HEK293 (cell line): ENCODE measurements at regions not wholly inside any gene's neighbourhood (a gene's known extent, or its start where the extent isn't known, plus 50 kb on each side); places are given as distances from the start of the nearest gene placed in this dataset.

Experiments
- MYNN ChIP-seq: fragments of 450-650 bp; formaldehyde crosslinking; IDR thresholded peaks from 2 replicates; pipeline ENCODE4 v1.5.1; 2016; ENCODE audit warnings: missing biosample characterization, missing genetic modification characterization, borderline replicate concordance
- ZIC2 ChIP-seq: fragments of 450-650 bp; formaldehyde crosslinking; IDR thresholded peaks from 2 replicates; pipeline ENCODE4 v1.5.1; 2016; ENCODE audit warnings: missing biosample characterization, missing genetic modification characterization
- ZNF121 ChIP-seq: fragments of 450-650 bp; formaldehyde crosslinking; IDR thresholded peaks from 2 replicates; pipeline ENCODE4 v1.5.1; 2016; ENCODE audit warnings: missing biosample characterization, missing genetic modification characterization
- ZNF175 ChIP-seq: fragments of 450-650 bp; formaldehyde crosslinking; IDR thresholded peaks from 2 replicates; pipeline ENCODE4 v1.5.1; 2016; ENCODE audit warnings: missing biosample characterization, missing genetic modification characterization
- ZNF792 ChIP-seq: fragments of 450-650 bp; formaldehyde crosslinking; IDR thresholded peaks from 2 replicates; pipeline ENCODE4 v1.5.1; 2016; ENCODE audit warnings: missing biosample characterization, missing genetic modification characterization
- TF ChIP-seq, protein P1 (sequence below): fragments of 450-650 bp; formaldehyde crosslinking; IDR thresholded peaks from 2 replicates; pipeline ENCODE4 v1.5.1; 2016; ENCODE audit warnings: missing biosample characterization, missing genetic modification characterization

DNA sequence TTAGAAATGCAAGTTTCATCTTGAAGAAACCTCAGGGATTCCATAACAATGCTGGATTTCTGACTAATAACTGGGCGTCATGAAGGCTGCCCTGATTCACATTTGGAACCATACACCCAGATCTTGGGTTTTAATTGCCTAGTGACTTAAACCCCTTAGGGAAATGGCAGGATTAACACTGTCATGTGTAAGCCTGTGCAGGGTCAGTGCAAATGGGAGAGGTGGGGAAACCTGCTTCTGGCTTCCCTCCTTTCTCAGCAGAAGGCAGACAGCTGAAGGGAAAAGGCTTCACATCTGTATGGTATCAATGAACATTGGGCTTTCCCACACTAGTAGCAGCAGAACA is 364.2 kb downstream of the ANKRD30A start:
- TF ChIP-seq ZNF121 (tag by site-specific recombination) (no peak), ZNF175 (no peak), ZNF792 (tag by site-specific recombination) (no peak), MYNN (tag by site-specific recombination) (no peak), ZIC2 (tag by site-specific recombination) (no peak)
- TF ChIP-seq, protein P1, sequence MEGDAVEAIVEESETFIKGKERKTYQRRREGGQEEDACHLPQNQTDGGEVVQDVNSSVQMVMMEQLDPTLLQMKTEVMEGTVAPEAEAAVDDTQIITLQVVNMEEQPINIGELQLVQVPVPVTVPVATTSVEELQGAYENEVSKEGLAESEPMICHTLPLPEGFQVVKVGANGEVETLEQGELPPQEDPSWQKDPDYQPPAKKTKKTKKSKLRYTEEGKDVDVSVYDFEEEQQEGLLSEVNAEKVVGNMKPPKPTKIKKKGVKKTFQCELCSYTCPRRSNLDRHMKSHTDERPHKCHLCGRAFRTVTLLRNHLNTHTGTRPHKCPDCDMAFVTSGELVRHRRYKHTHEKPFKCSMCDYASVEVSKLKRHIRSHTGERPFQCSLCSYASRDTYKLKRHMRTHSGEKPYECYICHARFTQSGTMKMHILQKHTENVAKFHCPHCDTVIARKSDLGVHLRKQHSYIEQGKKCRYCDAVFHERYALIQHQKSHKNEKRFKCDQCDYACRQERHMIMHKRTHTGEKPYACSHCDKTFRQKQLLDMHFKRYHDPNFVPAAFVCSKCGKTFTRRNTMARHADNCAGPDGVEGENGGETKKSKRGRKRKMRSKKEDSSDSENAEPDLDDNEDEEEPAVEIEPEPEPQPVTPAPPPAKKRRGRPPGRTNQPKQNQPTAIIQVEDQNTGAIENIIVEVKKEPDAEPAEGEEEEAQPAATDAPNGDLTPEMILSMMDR (tag by site-specific recombination): no peak
